ENCODE measurements at regions not wholly inside any gene's neighbourhood (a gene's known extent, or its start where the extent isn't known, plus 50 kb on each side); places are given as distances from the start of the nearest gene placed in this dataset.
"Not testable (repeated sequence)": the region's sequence is repeated elsewhere in the genome, so short reads cannot be mapped to it uniquely, and the experiment has no call there.

GRCh38 chr9:2526071-2526828, 95.3 kb upstream of the VLDLR start:
- no peak overlapping the region for H3K9ac ChIP-seq (ENCODE audit: low read depth, low read length)
- no peaks in the 10 kb centered on the region for H3K36me3 ChIP-seq (ENCODE audit: insufficient read depth, low read depth, low read length)
- no peaks in the 10 kb centered on the region for H3K9me3 ChIP-seq (ENCODE audit: insufficient read depth, low read depth, low read length)
- H3K27me3 ChIP-seq (ENCODE audit: insufficient read depth, low read length): no peaks in the 10 kb centered on the region
- H3K27ac ChIP-seq (ENCODE audit: low read length): no peak overlapping the region
- H3K4me3 ChIP-seq (ENCODE audit: low read length): no peak overlapping the region
- H3K4me1 ChIP-seq (ENCODE audit: insufficient read depth, low read length): peaks cover 5% of the 10 kb centered on the region

GRCh38 chr9:2531481-2531880, 90.1 kb upstream of the VLDLR start:
- H3K4me1 ChIP-seq (ENCODE audit: insufficient read depth, low read length): peaks cover 5% of the 10 kb centered on the region
- no peak overlapping the region for H3K27ac ChIP-seq (ENCODE audit: low read length)
- no peaks in the 10 kb centered on the region for H3K27me3 ChIP-seq (ENCODE audit: insufficient read depth, low read length)
- H3K9ac ChIP-seq (ENCODE audit: low read depth, low read length): no peak overlapping the region
- H3K9me3 ChIP-seq (ENCODE audit: insufficient read depth, low read depth, low read length): no peaks in the 10 kb centered on the region
- H3K36me3 ChIP-seq (ENCODE audit: insufficient read depth, low read depth, low read length): no peaks in the 10 kb centered on the region
- H3K4me3 ChIP-seq (ENCODE audit: low read length): no peak overlapping the region

GRCh38 chr9:2536511-2536910, 85.1 kb upstream of the VLDLR start:
- Histone ChIP-seq H3K9ac (ENCODE audit: low read depth, low read length) (no peak overlapping the region), H3K27ac (ENCODE audit: low read length) (no peak overlapping the region), H3K36me3 (ENCODE audit: insufficient read depth, low read depth, low read length) (no peaks in the 10 kb centered on the region), H3K4me3 (ENCODE audit: low read length) (no peak overlapping the region), H3K4me1 (ENCODE audit: insufficient read depth, low read length) (0 out of 2 replicates have a peak, but pooled peaks cover 4% of the 10 kb centered on the region), H3K9me3 (ENCODE audit: insufficient read depth, low read depth, low read length) (no peaks in the 10 kb centered on the region), H3K27me3 (ENCODE audit: insufficient read depth, low read length) (no peaks in the 10 kb centered on the region)

GRCh38 chr9:2545881-2546490, 75.6 kb upstream of the VLDLR start:
- Histone ChIP-seq H3K4me1 (ENCODE audit: insufficient read depth, low read length) (no peaks in the 10 kb centered on the region), H3K36me3 (ENCODE audit: insufficient read depth, low read depth, low read length) (no peaks in the 10 kb centered on the region), H3K4me3 (ENCODE audit: low read length) (no peak overlapping the region), H3K9me3 (ENCODE audit: insufficient read depth, low read depth, low read length) (no peaks in the 10 kb centered on the region), H3K9ac (ENCODE audit: low read depth, low read length) (no peak overlapping the region), H3K27me3 (ENCODE audit: insufficient read depth, low read length) (no peaks in the 10 kb centered on the region), H3K27ac (ENCODE audit: low read length) (no peak overlapping the region)

GRCh38 chr9:2555899-2556600, 65.5 kb upstream of the VLDLR start:
- not testable (repeated sequence) for H3K36me3 ChIP-seq (ENCODE audit: insufficient read depth, low read depth, low read length); H3K9ac ChIP-seq (ENCODE audit: low read depth, low read length); H3K9me3 ChIP-seq (ENCODE audit: insufficient read depth, low read depth, low read length); H3K4me1 ChIP-seq (ENCODE audit: insufficient read depth, low read length); H3K27me3 ChIP-seq (ENCODE audit: insufficient read depth, low read length); H3K27ac ChIP-seq (ENCODE audit: low read length); H3K4me3 ChIP-seq (ENCODE audit: low read length)

GRCh38 chr9:2557693-2558092, 63.9 kb upstream of the VLDLR start:
- Histone ChIP-seq H3K36me3 (ENCODE audit: insufficient read depth, low read depth, low read length) (no peaks in the 10 kb centered on the region), H3K27me3 (ENCODE audit: insufficient read depth, low read length) (no peaks in the 10 kb centered on the region), H3K9ac (ENCODE audit: low read depth, low read length) (no peak overlapping the region), H3K4me3 (ENCODE audit: low read length) (no peak overlapping the region), H3K27ac (ENCODE audit: low read length) (no peak overlapping the region), H3K9me3 (ENCODE audit: insufficient read depth, low read depth, low read length) (no peaks in the 10 kb centered on the region), H3K4me1 (ENCODE audit: insufficient read depth, low read length) (no peaks in the 10 kb centered on the region)

- Histone ChIP-seq H3K27ac (ENCODE audit: low read length) (no peak overlapping the region), H3K4me3 (ENCODE audit: low read length) (no peak overlapping the region), H3K9me3 (ENCODE audit: insufficient read depth, low read depth, low read length) (no peaks in the 10 kb centered on the region), H3K4me1 (ENCODE audit: insufficient read depth, low read length) (no peaks in the 10 kb centered on the region), H3K27me3 (ENCODE audit: insufficient read depth, low read length) (no peaks in the 10 kb centered on the region), H3K9ac (ENCODE audit: low read depth, low read length) (no peak overlapping the region), H3K36me3 (ENCODE audit: insufficient read depth, low read depth, low read length) (no peaks in the 10 kb centered on the region)
These were observed 62.1 kb upstream of the VLDLR start for GRCh38 chr9:2559192-2560152.

- Histone ChIP-seq H3K27ac (ENCODE audit: low read length) (no peak overlapping the region), H3K9me3 (ENCODE audit: insufficient read depth, low read depth, low read length) (no peaks in the 10 kb centered on the region), H3K4me3 (ENCODE audit: low read length) (no peak overlapping the region), H3K36me3 (ENCODE audit: insufficient read depth, low read depth, low read length) (no peaks in the 10 kb centered on the region), H3K9ac (ENCODE audit: low read depth, low read length) (no peak overlapping the region), H3K4me1 (ENCODE audit: insufficient read depth, low read length) (no peaks in the 10 kb centered on the region), H3K27me3 (ENCODE audit: insufficient read depth, low read length) (no peaks in the 10 kb centered on the region)
These were observed 61.4 kb upstream of the VLDLR start for GRCh38 chr9:2560180-2560579.

GRCh38 chr9:2565676-2566340, 55.8 kb upstream of the VLDLR start:
- H3K9me3 ChIP-seq (ENCODE audit: insufficient read depth, low read depth, low read length): no peaks in the 10 kb centered on the region
- no peaks in the 10 kb centered on the region for H3K36me3 ChIP-seq (ENCODE audit: insufficient read depth, low read depth, low read length)
- H3K4me3 ChIP-seq (ENCODE audit: low read length): no peak overlapping the region
- no peaks in the 10 kb centered on the region for H3K27me3 ChIP-seq (ENCODE audit: insufficient read depth, low read length)
- H3K27ac ChIP-seq (ENCODE audit: low read length): no peak overlapping the region
- H3K4me1 ChIP-seq (ENCODE audit: insufficient read depth, low read length): no peaks in the 10 kb centered on the region
- no peak overlapping the region for H3K9ac ChIP-seq (ENCODE audit: low read depth, low read length)

- Histone ChIP-seq H3K27me3 (ENCODE audit: insufficient read depth, low read length) (no peaks in the 10 kb centered on the region), H3K27ac (ENCODE audit: low read length) (no peak overlapping the region), H3K4me1 (ENCODE audit: insufficient read depth, low read length) (no peaks in the 10 kb centered on the region), H3K4me3 (ENCODE audit: low read length) (no peak overlapping the region), H3K9me3 (ENCODE audit: insufficient read depth, low read depth, low read length) (no peaks in the 10 kb centered on the region), H3K36me3 (ENCODE audit: insufficient read depth, low read depth, low read length) (no peaks in the 10 kb centered on the region), H3K9ac (ENCODE audit: low read depth, low read length) (no peak overlapping the region)
These were observed 53.7 kb upstream of the VLDLR start for GRCh38 chr9:2567922-2568321.

GRCh38 chr9:2568689-2569088, 52.9 kb upstream of the VLDLR start:
- no peaks in the 10 kb centered on the region for H3K4me1 ChIP-seq (ENCODE audit: insufficient read depth, low read length)
- no peak overlapping the region for H3K27ac ChIP-seq (ENCODE audit: low read length)
- H3K9me3 ChIP-seq (ENCODE audit: insufficient read depth, low read depth, low read length): no peaks in the 10 kb centered on the region
- H3K27me3 ChIP-seq (ENCODE audit: insufficient read depth, low read length): no peaks in the 10 kb centered on the region
- H3K36me3 ChIP-seq (ENCODE audit: insufficient read depth, low read depth, low read length): no peaks in the 10 kb centered on the region
- no peak overlapping the region for H3K4me3 ChIP-seq (ENCODE audit: low read length)
- H3K9ac ChIP-seq (ENCODE audit: low read depth, low read length): no peak overlapping the region
